LoVo (cell line): ENCODE measurements at regions not wholly inside any gene's neighbourhood (a gene's known extent, or its start where the extent isn't known, plus 50 kb on each side); places are given as distances from the start of the nearest gene placed in this dataset.
"Not testable (repeated sequence)": the region's sequence is repeated elsewhere in the genome, so short reads cannot be mapped to it uniquely, and the experiment has no call there.

ENCODE experiments used
- DNase-seq: peaks from one replicate; pipeline ENCODE4 v3.0.0-alpha.2; 2016; ENCODE audit warnings: low spot score

DNA sequence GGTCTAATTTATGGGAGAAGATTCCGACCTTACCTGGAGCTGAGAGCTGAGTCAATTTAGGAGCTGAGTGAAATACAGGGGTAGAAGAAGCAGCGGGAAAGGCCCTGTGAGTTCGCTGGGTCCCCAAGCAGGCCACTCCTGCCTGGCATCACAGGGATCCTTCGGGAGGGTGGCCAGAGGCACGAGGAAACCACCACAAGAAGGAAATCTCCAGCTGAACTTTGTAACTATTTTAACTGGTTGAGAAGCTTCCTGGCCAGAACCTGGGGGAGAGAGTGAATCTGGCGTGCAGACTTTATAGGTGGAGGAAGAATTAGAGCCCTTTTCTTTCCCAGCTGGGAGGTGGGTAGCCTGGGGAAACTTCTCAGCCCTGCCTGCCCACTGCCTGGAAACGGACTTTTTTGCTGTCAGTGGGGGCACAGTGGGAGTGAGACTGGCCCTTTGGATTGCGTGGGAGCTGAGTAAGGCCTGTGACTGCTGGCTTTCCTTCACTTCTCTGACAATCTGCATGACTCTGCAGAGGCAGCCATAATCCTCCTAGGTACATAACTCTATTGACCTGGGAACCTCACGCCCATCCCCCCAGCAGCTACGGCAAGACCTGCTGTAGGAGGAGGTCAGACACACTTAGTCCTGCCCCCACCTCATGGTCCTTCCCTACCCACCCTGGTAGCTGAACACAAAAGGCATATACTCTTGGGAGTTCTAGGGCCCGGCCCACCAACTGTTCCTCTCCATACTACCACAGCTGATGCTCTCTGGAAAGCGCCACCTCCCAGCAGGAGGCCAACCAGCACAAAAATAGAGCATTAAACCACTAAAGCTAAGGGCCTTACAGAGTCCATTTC lies 340.7 kb downstream of the CNTN3 start:
- DNase-seq = no peak

GRCh38 chr3:74273091-74273490 lies 341.4 kb downstream of the CNTN3 start:
- DNase-seq = no peak

DNA sequence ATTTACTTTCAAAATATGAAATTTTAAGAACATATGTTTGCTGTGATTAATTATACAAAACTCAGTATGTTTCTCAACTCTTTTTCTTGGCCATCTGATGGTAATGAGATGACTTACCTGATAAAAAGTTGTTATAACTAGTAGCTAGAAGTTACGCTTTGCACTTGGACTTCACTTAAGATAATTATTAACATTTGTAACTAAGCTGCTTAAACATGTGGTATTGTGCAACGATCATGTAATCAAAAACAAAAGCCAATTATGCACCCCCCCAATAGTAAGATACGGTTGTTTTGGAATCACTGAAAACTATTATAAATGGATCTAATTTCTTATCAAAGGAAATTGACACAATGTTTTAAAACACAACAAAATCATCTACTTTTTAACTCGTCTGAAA lies 342.9 kb downstream of the CNTN3 start:
- no peak for DNase-seq

DNA sequence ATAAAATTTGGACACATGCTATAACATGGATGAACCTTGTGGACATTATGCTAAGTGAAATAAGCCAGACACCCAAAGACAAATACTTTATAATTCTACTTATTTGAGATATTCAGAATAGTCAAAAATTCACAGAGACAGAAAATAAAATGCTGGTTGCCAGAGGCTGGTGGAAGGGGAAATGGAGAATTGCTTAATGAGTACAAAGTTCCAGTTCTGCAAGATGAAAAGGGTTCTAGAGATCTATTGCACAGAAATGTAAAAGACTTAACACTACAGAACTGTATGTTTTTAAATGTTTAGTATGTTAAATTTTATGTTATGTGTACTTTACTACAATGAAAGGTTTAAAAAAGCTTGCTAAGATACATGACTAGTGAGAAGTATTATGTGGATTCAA lies 344.8 kb downstream of the CNTN3 start:
- DNase-seq = no peak

- no peak for DNase-seq
Observed at GRCh38 chr3:74268753-74269152, 345.7 kb downstream of the CNTN3 start.

GRCh38 chr3:74267588-74268184 lies 346.8 kb downstream of the CNTN3 start:
- peak; percentile 54 for DNase-seq

- DNase-seq = no peak
Observed at GRCh38 chr3:74267131-74267530, 347.3 kb downstream of the CNTN3 start.

DNA sequence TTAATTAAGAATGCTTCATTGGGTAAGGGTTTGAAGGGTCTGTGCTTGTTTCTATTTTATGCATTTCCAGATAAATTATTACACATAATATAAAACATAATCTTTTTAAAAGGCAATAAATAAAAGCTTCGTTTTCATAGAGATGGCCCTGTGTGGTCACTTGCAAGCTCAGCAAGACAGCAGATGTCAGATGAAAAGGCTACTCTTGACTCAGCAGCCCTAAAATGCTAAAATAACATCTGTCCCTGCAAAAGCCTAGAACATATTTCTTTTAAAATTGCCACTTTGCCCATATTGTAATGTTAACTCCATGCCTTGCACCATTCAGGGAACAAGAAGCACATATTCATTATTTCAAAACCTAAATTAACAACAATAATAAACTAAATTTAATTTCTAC lies 349.4 kb downstream of the CNTN3 start:
- DNase-seq = no peak

GRCh38 chr3:74263031-74263430 lies 351.4 kb downstream of the CNTN3 start:
- DNase-seq = no peak

- no peak for DNase-seq
Observed at GRCh38 chr3:74233091-74233490, 381.4 kb downstream of the CNTN3 start.

- DNase-seq = no peak
Observed at GRCh38 chr3:74217467-74217866, 397.0 kb downstream of the CNTN3 start.

DNA sequence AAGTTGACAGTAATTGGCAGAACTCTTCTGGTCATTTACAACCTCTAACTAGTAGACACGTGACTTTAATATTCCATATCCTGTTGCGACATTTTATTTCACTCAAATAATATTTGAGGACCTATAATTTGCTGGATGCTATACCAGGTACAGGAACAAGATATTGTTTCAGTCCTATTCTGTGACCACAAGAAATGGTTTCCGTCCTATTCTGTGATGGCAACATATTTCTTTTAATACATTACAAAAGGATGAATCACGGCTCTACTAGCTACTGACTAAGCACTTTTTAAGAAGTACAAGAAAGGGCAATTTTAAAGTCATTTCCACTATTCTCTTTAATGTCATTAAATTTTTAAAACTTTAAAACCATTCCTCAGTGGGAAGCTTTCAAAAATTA lies 400.2 kb downstream of the CNTN3 start:
- DNase-seq = no peak

- DNase-seq = no peak
Observed at GRCh38 chr3:74210739-74211138, 403.7 kb downstream of the CNTN3 start.

DNA sequence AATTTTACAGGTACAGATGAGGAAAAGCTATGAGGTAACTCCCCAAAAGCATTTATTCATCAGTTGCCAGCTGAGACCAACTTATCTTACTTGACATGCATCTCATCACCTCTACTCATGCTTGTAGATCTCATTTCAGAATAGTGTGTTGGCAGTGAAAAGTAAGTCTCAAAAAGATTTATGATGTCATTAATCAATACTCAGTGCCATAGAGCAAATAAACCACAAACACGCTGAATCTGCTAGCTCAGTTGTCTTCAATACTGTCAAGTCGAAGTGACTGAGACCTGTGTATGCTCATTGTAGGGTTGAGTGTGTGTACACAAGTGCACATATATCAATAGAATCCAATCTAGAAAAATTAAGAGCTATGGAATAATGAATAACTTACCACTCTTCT lies 413.5 kb downstream of the CNTN3 start:
- no peak for DNase-seq

DNA sequence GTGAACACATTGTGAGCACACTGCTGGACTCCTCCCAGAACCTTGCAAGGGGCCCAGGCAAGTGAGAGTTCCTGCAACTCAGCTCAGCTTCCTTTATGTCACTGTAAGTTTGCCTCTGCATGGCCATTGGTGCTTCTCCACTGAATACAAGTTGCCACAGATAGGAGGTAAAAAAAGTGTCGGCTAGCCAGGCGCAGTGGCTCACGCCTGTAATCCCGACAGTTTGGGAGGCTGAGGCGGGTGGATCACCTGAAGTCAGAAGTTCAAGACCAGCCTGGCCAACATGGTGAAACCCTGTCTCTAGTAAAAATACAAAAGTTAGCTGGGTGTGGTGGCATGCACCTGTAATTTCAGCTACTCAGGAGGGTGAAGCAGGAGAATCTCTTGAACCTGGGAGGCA lies 435.8 kb downstream of the CNTN3 start:
- DNase-seq = not testable (repeated sequence)

GRCh38 chr3:74173090-74173489 lies 441.4 kb downstream of the CNTN3 start:
- DNase-seq = no peak

GRCh38 chr3:74167926-74168325 lies 446.5 kb downstream of the CNTN3 start:
- no peak for DNase-seq

DNA sequence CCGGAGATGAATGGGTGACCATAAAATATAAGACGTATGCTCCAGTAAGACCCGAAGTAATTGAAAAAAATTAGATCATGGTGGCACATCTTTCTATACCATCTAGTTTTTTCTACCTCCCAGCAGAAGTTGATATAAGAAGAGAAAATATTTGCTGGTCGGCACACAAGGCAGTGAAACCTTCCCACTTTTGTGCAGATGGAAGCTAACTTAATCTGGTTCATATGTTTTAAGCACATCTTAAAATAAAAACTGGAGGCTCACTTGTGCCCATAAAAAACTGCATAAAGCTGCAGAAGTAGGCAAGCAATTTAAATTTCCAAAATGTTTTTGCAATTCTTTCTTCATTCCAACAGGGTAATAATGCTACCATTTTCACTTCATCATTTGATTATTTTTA lies 449.2 kb downstream of the CNTN3 start:
- DNase-seq = no peak

DNA sequence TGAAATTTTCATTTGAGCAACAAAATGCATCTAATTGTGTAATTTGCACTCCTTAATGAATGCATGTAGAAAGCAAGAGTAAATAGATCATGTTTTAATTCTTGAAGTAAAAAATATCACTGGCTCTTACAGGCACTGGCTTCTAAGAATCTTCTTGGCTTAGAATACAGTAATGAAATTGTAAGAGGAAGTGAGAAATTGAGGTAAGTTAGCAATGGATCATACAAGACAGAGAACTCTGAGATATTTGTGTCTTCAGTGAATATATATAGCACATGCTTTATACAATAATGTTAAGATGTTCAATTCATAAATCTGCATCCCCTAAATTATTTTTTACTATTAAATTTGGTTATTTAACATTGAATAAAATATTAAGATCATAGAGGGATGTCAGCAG lies 465.0 kb downstream of the CNTN3 start:
- DNase-seq = no peak

DNA sequence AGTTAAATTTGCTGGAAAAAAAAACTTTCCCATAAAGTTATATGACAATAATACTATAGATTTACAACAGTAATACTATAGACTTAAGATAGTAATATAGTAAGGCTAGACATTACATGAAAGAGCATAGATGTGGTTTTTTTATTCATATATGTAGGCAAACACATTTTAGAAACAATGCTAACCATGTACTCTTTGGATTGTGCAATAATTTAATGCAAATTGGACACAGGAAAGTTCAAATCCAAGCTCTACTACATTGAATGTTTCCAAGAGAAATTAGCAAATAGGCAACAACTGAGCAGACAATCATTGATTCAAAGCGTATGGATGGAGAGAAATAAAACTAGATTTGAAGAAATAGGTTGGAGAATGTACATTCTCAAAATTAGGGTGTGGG lies 469.2 kb downstream of the CNTN3 start:
- DNase-seq = no peak

DNA sequence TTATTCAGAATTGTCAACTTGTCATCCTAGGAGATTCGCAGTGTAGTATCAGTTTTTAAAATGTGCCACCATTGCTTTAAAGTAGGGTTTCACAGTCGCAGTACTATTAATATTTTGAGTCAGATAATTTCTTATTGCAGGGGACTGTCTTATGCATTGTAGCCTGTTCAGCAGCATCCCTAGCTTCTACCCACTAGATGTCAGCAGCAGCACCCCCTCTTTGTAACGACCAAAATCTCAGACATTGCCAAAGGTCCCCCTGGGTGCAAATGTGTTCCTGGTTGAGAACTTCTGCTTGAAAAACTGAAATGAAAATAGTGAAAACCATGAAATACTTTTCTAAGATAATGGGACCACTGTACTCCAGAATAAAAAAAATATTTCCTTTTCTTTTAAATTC lies 474.8 kb downstream of the CNTN3 start:
- DNase-seq = no peak

GRCh38 chr3:74137790-74138189 lies 476.7 kb downstream of the CNTN3 start:
- no peak for DNase-seq

DNA sequence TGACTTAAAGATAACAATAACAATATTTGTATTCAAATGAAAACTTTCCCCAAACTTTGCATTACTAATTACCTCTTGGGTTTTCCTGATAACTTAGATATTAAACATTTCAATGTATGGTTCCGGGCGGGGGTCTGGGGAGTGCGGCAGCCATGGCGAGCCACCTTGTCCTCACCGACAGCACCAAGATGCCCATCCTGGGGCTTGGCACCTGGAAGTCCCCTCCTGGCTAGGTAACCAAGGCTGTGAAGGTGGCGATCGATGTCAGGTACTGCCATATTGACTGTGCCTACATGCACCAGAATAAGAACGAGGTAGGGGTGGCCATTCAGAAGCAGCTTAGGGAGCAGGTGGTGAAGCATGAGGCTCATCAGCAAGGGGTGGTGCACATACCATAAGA lies 478.7 kb downstream of the CNTN3 start:
- no peak for DNase-seq

- no peak for DNase-seq
Observed at GRCh38 chr3:74134831-74135230, 479.6 kb downstream of the CNTN3 start.
